ENCODE measurements at regions not wholly inside any gene's neighbourhood (a gene's known extent, or its start where the extent isn't known, plus 50 kb on each side); places are given as distances from the start of the nearest gene placed in this dataset.
"Not testable (repeated sequence)": the region's sequence is repeated elsewhere in the genome, so short reads cannot be mapped to it uniquely, and the experiment has no call there.

- no peaks in the 10 kb centered on the region for H3K4me1 ChIP-seq
Observed at GRCh38 chr5:101018299-101018698, 115.2 kb upstream of the ST8SIA4 start.

GRCh38 chr5:101012880-101013279 is 109.8 kb upstream of the ST8SIA4 start:
- no peaks in the 10 kb centered on the region for H3K4me1 ChIP-seq
- DNase-seq (ENCODE audit: low spot score in 2 of 2): no peak
- no peaks in the 10 kb centered on the region for H3K36me3 ChIP-seq (replicated peaks)
- in situ Hi-C loops (cut with MboI; ENCODE audit: low sequenced_read_pairs): no loop called here
- no peaks in the 10 kb centered on the region for H3K9me3 ChIP-seq
- H3K27me3 ChIP-seq (ENCODE audit: low read depth): no peaks in the 10 kb centered on the region
- H3K4me3 ChIP-seq: no peak overlapping the region

More at GRCh38 chr5:101018299-101018698, 115.2 kb upstream of the ST8SIA4 start:
- H3K27me3 ChIP-seq (ENCODE audit: low read depth): no peaks in the 10 kb centered on the region
- H3K36me3 ChIP-seq (replicated peaks): no peaks in the 10 kb centered on the region
- in situ Hi-C loops (cut with MboI; ENCODE audit: low sequenced_read_pairs): no loop called here
- no peak overlapping the region for H3K4me3 ChIP-seq
- no peak for DNase-seq (ENCODE audit: low spot score in 2 of 2)
- no peaks in the 10 kb centered on the region for H3K9me3 ChIP-seq

GRCh38 chr5:101009758-101010519 is 106.9 kb upstream of the ST8SIA4 start:
- in situ Hi-C loops (cut with MboI; ENCODE audit: low sequenced_read_pairs): no loop called here
- DNase-seq (ENCODE audit: low spot score in 2 of 2): no peak
- no peaks in the 10 kb centered on the region for H3K36me3 ChIP-seq (replicated peaks)
- no peaks in the 10 kb centered on the region for H3K27me3 ChIP-seq (ENCODE audit: low read depth)
- no peaks in the 10 kb centered on the region for H3K4me1 ChIP-seq
- no peaks in the 10 kb centered on the region for H3K9me3 ChIP-seq
- no peak overlapping the region for H3K4me3 ChIP-seq

DNA sequence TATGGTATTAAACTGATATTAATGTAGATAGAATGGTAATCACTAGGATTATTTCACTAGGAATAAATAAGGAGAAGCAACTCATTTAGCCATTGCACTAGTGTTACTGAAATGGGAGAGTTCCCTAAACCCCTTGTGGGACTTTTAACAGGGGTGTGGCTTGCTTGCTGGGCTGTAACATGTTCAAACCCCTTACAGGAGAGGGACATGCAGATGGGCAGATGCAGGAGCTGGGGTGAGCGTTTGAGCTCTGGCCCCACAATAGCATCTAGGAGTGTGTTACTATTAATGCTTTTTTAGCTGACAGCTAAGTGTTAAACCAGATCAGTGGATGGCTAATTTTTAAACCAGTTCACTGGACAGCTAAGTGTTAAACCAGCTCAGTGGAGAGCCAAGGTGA is 89.3 kb upstream of the ST8SIA4 start:
- Histone ChIP-seq H3K27me3 (ENCODE audit: low read depth) (no peaks in the 10 kb centered on the region), H3K4me1 (no peaks in the 10 kb centered on the region), H3K9me3 (no peaks in the 10 kb centered on the region), H3K4me3 (no peak overlapping the region), H3K36me3 (replicated peaks) (no peaks in the 10 kb centered on the region)
- in situ Hi-C loops (cut with MboI; ENCODE audit: low sequenced_read_pairs): no loop called here
- no peak for DNase-seq (ENCODE audit: low spot score in 2 of 2)

- H3K4me1 ChIP-seq; H3K36me3 ChIP-seq (replicated peaks); H3K27me3 ChIP-seq (ENCODE audit: low read depth); in situ Hi-C loops (cut with MboI; ENCODE audit: low sequenced_read_pairs); H3K9me3 ChIP-seq; H3K4me3 ChIP-seq: not testable (repeated sequence)
- DNase-seq (ENCODE audit: low spot score in 2 of 2): peak; percentile 23 to 30
Observed at GRCh38 chr5:100983601-100984000, 80.5 kb upstream of the ST8SIA4 start.

DNA sequence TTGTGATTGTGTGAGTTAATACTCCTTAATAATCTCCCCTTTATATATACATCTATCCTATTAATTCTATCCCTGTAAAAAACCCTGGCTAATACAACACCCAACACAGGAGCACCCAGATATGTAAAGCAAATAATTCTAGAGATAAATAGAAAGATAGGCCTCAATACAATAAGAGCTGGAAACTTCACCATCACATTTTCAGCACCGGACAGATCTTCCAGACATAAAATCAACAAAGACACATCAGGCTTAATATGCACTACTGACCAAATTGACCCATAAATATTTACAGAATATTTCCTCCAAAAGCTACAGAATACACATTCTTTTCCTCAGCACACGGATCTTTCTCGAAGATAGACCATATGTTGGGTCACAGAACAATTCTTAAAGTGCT is 71.0 kb upstream of the ST8SIA4 start:
- H3K4me3 ChIP-seq: no peak overlapping the region
- no peaks in the 10 kb centered on the region for H3K36me3 ChIP-seq (replicated peaks)
- H3K9me3 ChIP-seq: no peaks in the 10 kb centered on the region
- no peaks in the 10 kb centered on the region for H3K4me1 ChIP-seq
- in situ Hi-C loops (cut with MboI; ENCODE audit: low sequenced_read_pairs): no loop called here
- no peaks in the 10 kb centered on the region for H3K27me3 ChIP-seq (ENCODE audit: low read depth)
- no peak for DNase-seq (ENCODE audit: low spot score in 2 of 2)

- DNase-seq (ENCODE audit: low spot score in 2 of 2): no peak
- no peaks in the 10 kb centered on the region for H3K9me3 ChIP-seq
- H3K4me3 ChIP-seq: no peak overlapping the region
- H3K27me3 ChIP-seq (ENCODE audit: low read depth): no peaks in the 10 kb centered on the region
- no peaks in the 10 kb centered on the region for H3K4me1 ChIP-seq
- in situ Hi-C loops (cut with MboI; ENCODE audit: low sequenced_read_pairs): no loop called here
- H3K36me3 ChIP-seq (replicated peaks): no peaks in the 10 kb centered on the region
Observed at GRCh38 chr5:100970646-100971255, 67.7 kb upstream of the ST8SIA4 start.

DNA sequence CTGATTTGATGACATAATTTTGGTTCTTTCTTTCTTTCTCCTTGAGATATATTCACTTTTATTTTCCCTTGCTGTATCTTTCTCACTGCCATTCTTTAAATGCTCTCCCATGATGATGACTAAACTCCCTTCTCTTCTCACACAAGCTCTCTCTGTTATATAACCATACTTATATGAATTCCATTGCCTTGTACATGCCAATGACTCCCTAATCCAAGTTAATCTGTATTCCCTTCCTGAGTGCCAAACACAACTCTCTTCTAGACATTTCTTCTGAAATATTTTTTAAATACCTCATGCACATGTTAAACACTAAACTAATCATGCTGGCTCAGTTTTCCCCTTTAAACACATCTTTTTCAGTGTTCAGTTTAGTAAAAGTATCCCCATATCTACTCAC is 62.2 kb upstream of the ST8SIA4 start:
- no peaks in the 10 kb centered on the region for H3K9me3 ChIP-seq
- no peak for DNase-seq (ENCODE audit: low spot score in 2 of 2)
- in situ Hi-C loops (cut with MboI; ENCODE audit: low sequenced_read_pairs): no loop called here
- no peaks in the 10 kb centered on the region for H3K36me3 ChIP-seq (replicated peaks)
- H3K4me1 ChIP-seq: no peaks in the 10 kb centered on the region
- H3K27me3 ChIP-seq (ENCODE audit: low read depth): no peaks in the 10 kb centered on the region
- no peak overlapping the region for H3K4me3 ChIP-seq
